Epidermal melanocyte (primary cell): ENCODE measurements at regions not wholly inside any gene's neighbourhood (a gene's known extent, or its start where the extent isn't known, plus 50 kb on each side); places are given as distances from the start of the nearest gene placed in this dataset.
"Not testable (repeated sequence)": the region's sequence is repeated elsewhere in the genome, so short reads cannot be mapped to it uniquely, and the experiment has no call there.

Experiments used
- DNase-seq: peaks from one replicate; pipeline ENCODE4 v3.0.0; 2011; ENCODE audit warnings: low spot score; ENCODE audit not compliant: insufficient read length

- DNase-seq, result no peak
Observed at GRCh38 chr22:44630826-44631225, 71.2 kb upstream of the PRR5 start.

GRCh38 chr22:44628835-44629234 is 73.2 kb upstream of the PRR5 start:
- no peak for DNase-seq

DNA sequence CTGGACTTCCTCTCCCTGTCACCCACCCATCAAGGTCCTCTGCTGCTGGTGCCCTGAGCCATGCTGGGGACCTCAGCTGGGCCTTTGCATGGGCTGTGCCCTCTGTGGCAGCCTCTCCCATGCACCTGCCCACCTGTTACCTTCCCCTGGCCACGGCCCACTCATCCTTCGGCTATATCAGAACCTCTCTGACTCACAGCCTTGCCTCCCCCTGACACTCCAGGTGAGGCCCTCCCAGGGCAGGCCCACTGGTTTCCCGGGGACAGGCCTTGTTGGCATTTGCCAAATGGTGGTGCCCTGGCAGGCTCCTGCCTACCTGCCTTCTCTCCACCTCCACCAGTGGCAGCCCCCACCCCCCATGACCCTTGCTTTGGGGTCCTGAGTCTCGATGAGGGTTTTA is 73.7 kb upstream of the PRR5 start:
- DNase-seq, result no peak

DNA sequence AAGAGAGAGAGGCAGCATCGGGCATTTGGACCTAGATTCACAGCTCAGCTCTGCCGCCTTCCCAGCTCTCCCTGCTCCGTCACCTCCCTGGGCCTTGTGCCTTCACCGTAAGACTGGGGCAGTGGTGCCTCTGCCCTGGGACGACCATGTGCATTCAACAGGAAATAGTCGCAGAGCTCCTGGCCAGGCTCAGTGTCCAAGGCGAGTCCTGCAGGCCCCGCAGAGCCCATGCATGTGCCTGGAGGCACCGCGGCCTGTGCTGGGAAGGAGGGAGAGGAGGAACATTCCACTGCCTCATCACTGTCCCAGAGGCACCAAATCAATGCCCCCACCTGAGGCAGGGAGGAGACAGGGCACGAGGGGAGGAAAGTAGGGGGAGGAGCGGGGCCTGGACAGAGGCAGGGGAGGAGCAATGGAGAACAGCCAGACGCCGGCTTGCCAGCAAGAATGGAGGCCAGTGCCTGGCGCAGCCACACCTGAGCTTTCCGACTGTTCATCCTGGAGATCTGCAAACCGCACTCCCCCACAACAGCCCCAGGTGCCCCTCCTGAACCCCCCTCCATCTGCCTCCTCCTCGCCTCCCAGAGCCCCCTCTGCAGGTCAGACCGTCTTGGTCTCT is 74.4 kb upstream of the PRR5 start:
- DNase-seq, result no peak

DNA sequence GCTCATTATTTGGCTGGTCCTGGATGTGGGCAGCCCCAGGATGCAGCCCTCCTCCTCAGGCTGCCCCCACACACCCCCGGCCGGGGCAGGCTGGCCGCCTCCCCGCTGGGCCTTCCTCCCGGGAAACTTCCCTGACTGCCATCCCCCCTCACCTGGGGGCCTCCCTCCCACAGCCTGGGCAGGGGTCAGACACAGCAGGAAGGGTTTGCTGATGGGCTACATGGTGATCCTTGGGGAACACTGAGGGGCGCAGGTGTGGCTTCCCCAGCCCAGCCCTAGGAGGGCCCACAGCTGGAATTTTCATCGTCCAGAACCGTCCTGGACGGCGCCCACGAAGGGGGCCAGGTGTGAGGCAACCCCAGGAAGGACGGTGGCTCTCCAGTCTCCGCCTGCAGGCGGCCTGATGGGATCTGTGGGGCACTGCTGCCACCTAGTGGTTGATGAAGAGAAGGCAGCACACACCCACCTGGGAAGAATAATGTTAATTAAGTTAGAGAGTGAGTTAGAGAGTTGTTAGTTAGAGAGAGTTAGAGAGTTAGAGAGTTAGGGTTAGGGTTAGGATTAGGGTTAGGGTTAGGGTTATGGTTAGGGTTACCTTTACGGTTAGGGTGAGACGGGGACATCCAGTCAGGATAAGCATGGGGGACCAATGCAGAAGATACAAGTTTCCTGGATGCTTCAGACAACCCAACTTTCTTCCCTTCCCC is 75.9 kb upstream of the PRR5 start:
- peak; percentile 56 for DNase-seq

GRCh38 chr22:44625421-44625760 is 76.6 kb upstream of the PRR5 start:
- no peak for DNase-seq

GRCh38 chr22:44624689-44625420 is 77.1 kb upstream of the PRR5 start:
- DNase-seq, result no peak

GRCh38 chr22:44623771-44624510 is 78.1 kb upstream of the PRR5 start:
- no peak for DNase-seq

GRCh38 chr22:44622679-44623078 is 79.3 kb upstream of the PRR5 start:
- DNase-seq, result no peak

- DNase-seq, result no peak
Observed at GRCh38 chr22:44622147-44622427, 79.9 kb upstream of the PRR5 start.

- no peak for DNase-seq
Observed at GRCh38 chr22:44621401-44622146, 80.4 kb upstream of the PRR5 start.

DNA sequence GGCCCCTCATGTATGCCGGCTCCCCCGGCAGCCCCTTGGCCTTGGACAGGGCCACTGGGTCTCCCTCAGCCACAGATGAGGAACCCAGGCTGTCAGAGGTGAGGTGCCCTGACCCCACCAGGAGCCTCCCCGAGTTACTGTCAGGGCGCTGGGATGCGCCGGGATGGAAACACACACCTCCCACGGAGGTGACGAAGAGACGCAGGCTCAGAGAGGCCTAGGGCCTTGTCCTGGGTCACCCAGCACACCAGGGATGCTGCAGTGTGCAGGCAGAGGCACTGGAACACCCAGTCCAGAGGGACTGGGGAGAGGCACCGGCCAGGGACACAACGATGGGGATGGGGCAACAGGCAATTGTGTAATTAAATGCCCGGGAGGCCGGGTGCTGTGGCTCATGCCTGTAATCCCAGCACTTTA is 81.2 kb upstream of the PRR5 start:
- no peak for DNase-seq

GRCh38 chr22:44620129-44620840 is 81.7 kb upstream of the PRR5 start:
- DNase-seq, result no peak

- not testable (repeated sequence) for DNase-seq
Observed at GRCh38 chr22:44619560-44620128, 82.4 kb upstream of the PRR5 start.

- DNase-seq, result not testable (repeated sequence)
Observed at GRCh38 chr22:44618910-44619309, 83.1 kb upstream of the PRR5 start.

- DNase-seq, result no peak
Observed at GRCh38 chr22:44618400-44618799, 83.6 kb upstream of the PRR5 start.

DNA sequence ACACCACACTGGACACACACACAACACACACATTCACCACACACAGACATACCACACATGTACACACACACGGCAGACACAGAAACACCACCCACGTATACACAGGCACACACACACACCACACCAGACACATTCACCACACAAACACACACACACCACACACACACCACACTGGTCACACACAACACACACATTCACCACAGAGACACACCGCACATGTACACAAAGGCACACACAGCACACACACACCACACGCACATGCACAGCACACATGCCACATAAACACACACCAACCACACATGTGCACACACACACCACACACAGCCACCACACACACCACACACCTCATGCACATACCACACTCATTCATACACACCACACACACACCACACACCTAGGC is 84.2 kb upstream of the PRR5 start:
- DNase-seq, result no peak

- no peak for DNase-seq
Observed at GRCh38 chr22:44616882-44617655, 84.9 kb upstream of the PRR5 start.

DNA sequence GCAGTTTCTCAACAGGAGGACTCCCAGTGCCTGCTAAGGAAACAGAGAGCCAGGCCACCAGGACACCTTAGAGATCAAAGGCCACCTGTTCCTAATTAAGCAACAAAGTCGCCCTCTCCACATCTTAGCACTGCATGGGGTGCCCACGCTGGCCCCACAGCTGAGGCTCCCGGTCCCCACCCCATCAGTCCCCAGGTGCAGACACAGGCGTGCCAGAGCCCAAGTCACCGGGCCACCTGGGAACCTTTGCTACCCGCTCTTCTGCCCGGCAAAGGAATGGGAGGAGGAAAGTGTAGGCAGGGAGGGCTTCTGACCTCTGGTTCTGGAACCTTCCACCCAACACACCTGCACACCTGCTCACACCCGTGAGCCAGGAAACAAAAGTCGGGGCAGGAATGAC is 85.5 kb upstream of the PRR5 start:
- DNase-seq, result no peak
